Dermis microvascular lymphatic vessel endothelial cell (primary cell): ENCODE measurements at regions not wholly inside any gene's neighbourhood (a gene's known extent, or its start where the extent isn't known, plus 50 kb on each side); places are given as distances from the start of the nearest gene placed in this dataset.
A peak's percentile ranks its signal among the peaks of the same experiment; 100 is the strongest.

ENCODE experiments used
- DNase-seq, 2 donors: peaks; one replicate each; pipeline versions ENCODE4 v3.0.0 to v3.0.0-alpha.2; 2010; ENCODE audit warnings: low read depth in 2 of 2

- no peak for DNase-seq
These were observed 143.8 kb upstream of the ARL4C start for GRCh38 chr2:234640657-234641056.

DNA sequence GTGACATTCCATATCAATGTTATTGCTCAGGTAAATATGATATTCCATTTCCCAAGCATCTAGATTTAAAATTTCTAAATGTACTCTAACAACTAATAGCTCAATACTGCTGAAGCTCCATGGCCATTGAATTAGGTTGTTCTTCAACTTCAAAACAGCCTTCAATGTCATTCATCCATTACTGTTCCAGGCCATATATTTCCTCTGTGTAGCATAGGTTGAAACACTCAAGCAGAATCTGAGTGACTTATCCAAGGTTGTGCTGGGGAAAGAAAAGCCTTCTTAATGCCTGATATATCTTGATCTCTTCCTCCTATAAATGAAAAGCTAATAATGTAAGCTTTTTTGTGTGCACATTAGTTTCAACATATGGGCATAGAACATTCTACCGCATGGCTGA, 142.1 kb upstream of the ARL4C start:
- no peak for DNase-seq

GRCh38 chr2:234635284-234635683, 138.4 kb upstream of the ARL4C start:
- peak in 1 of 2 donors; percentile 16 for DNase-seq

DNA sequence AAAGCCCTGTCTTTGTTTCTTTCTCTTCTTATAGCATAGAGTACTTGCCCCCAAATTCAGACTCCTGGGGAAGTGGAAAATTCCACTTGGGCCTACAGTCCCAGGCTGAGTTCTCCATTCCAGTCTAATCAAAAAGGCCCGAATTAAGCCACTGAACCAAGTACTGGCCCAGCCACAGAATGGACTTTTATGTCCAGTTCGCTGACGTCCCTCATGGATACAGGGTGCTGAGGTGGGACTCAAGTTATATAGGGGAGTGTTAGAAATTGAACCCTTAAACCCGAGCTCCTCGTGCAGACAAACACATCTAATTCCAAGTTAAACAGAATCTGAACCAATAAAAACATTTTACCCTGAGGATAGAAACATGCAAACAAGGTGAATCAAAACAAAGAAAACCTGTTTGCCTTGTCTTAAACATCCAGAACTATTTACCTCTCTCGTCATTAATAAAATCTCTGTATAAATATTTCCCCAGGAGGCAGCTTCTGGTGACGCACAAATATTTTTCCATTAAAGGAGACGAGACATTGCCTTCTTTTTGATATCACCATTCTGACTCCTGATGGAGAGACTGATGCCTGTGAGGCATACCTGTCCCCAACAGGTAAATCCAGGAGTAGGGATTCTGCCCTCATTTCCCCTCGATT, 136.8 kb upstream of the ARL4C start:
- no peak for DNase-seq

GRCh38 chr2:234632527-234633391, 135.9 kb upstream of the ARL4C start:
- DNase-seq: no peak

GRCh38 chr2:234631646-234632514, 135.0 kb upstream of the ARL4C start:
- DNase-seq: no peak

DNA sequence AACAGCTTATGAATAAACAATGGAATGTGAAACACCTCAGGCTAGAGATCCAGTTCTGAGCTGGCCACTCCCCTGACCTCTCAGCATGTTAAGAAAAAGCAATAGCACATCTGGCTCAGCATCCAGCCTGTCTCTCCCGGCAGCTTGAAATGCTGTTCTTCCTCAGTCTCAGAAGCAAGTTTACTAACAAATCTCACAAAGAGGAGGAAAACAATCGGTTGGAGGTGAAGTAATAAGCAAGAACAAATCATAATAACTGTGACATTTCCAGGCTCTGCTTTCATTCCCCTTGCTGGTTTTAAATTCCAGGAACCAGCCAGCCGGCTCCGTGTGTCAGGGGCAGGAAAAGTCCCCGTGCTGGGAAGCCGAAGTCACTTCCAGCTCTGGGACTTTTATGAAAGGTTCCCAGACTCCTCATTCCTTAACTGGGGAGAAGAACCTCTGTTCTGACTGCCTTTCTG, 133.9 kb upstream of the ARL4C start:
- no peak for DNase-seq

GRCh38 chr2:234629596-234629995, 132.7 kb upstream of the ARL4C start:
- no peak for DNase-seq

GRCh38 chr2:234628953-234629352, 132.1 kb upstream of the ARL4C start:
- no peak for DNase-seq

DNA sequence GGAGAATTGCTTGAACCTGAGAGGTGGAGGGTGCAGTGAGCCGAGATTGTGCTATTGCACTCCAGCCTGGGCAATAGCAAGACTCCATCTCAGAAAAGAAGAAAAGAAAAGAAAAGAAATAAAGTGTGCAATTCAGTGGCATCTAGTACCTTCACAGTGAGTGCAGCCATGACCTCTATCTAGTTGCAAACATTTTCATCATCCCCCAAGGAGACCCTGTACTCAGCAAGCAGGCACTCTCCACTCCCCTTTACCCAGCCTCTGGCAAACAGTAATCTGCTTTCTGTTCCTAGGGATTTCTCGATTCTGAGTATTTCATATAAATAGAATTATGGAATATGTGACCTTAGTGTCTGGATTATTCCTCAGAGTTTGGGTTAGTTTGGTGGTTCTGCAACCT, 130.4 kb upstream of the ARL4C start:
- DNase-seq: no peak

- DNase-seq: no peak
These were observed 129.8 kb upstream of the ARL4C start for GRCh38 chr2:234626566-234627130.

GRCh38 chr2:234625626-234626250, 128.9 kb upstream of the ARL4C start:
- DNase-seq: no peak

GRCh38 chr2:234623521-234623991, 126.7 kb upstream of the ARL4C start:
- peak; percentile 25 to 73 for DNase-seq

DNA sequence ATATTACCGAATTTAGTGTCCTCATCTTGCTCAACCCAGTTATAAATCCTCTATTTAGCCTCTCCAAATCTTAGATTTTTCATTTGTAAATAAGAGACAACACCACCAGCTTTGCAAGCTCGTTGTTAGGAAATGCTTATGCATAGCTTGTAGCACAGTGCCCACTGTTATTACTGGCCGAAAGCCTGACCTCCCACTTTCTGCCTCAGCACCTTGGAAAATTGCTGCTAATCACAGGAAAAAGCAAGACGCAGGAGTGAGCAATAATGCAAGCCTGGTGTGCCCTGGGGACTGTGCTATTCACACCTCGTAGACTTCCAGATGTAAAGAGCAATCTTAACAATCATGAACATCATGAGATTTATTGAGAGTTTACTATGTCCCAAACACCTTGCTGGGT, 124.2 kb upstream of the ARL4C start:
- peak in 1 of 2 donors; percentile 52 for DNase-seq

DNA sequence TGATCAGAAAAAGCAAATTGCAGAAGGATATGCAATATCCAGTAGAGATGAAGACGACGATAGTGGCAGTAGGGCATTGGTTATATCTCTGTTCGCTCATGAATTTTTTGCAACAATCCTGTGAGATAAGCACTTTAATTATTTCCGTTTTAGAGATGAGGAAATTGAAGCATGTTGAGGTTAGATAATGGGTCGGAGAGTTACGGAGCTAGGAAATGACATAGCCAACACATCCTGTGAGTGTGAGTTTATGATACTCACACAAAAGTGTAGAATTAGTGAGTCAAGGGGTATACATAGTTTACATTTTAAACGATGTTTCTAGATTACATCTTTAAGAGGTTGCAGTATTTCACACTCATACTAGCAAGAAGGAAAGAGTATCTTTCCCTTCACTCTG, 123.1 kb upstream of the ARL4C start:
- peak; percentile 61 to 77 for DNase-seq

- no peak for DNase-seq
These were observed 118.9 kb upstream of the ARL4C start for GRCh38 chr2:234615643-234616356.

DNA sequence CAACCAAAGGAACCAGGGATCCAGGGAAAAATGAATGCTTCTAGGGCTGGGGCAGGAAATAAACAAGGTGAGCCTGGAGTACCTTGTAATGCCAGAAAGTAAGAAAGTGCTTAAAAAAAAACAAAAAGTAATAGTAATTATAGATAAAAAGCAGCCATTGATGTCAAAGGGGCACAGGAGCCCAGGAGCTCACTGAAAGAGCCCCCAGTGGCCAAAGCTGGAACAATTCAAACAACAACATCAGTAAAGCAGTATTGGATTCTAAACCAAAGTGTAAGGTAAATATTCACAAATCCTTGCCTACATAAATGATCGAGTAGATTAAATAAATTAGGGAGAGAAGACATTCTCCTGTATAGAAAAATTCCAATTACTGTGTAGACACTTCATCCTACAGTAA, 114.3 kb upstream of the ARL4C start:
- DNase-seq: peak in 1 of 2 donors; percentile 15

DNA sequence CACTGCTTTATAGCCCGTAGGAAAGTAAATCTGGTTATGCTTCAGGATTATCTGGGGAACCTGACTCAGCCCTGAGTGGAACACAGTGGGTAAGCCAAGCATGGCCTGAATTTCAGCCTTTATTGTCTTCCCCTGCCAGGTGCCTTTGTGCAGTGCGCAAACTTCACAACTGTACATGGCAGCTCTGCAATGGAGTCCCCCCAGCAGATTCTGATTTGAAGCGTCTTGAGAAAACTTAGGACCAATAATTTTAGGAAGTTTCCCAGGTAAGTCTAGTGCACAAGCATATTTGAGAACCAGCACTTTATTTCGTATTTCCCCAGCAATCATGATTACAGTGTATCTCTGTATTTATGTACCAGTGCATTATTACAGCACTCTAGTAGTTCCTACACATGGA, 112.1 kb upstream of the ARL4C start:
- DNase-seq: no peak

DNA sequence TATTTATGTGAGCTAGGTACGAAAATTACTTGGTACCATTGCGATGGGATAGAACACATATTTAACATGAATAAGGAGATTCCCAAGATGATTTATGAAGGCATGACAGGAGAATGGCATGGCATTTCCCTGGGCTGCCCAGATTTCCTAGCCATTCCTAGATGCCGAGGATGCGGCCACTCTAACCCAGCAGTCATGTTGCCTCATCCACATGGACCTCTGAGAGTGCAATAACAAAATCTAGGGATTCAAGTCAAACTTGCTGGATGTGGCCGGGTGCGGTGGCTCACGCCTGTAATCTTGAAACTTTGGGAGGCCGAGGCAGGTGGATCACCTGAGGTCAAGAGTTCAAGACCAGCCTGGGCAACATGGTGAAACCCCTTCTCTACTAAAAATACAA, 110.8 kb upstream of the ARL4C start:
- DNase-seq: no peak

GRCh38 chr2:234606896-234607295, 110.0 kb upstream of the ARL4C start:
- no peak for DNase-seq
